SK-N-MC (cell line): ENCODE measurements at regions not wholly inside any gene's neighbourhood (a gene's known extent, or its start where the extent isn't known, plus 50 kb on each side); places are given as distances from the start of the nearest gene placed in this dataset.

Experiments
- EZH2 ChIP-seq: fragments of 200-600 bp; sonication (generic); IDR thresholded peaks from one replicate; pipeline ENCODE4 v1.6.1; 2017; ENCODE audit warnings: antibody characterized with exemption
- FOXP2 ChIP-seq: optimal IDR thresholded peaks from 2 replicates; pipeline ENCODE3; 2011; ENCODE audit warnings: mild to moderate bottlenecking, moderate library complexity; ENCODE audit not compliant: insufficient read depth; ENCODE audit errors: extremely low read length, control extremely low read depth
- POLR2AphosphoS5 ChIP-seq: IDR thresholded peaks from 2 replicates; pipeline ENCODE4 v1.6.1; 2012; ENCODE audit warnings: mild to moderate bottlenecking, low read depth, low read length, borderline replicate concordance

DNA sequence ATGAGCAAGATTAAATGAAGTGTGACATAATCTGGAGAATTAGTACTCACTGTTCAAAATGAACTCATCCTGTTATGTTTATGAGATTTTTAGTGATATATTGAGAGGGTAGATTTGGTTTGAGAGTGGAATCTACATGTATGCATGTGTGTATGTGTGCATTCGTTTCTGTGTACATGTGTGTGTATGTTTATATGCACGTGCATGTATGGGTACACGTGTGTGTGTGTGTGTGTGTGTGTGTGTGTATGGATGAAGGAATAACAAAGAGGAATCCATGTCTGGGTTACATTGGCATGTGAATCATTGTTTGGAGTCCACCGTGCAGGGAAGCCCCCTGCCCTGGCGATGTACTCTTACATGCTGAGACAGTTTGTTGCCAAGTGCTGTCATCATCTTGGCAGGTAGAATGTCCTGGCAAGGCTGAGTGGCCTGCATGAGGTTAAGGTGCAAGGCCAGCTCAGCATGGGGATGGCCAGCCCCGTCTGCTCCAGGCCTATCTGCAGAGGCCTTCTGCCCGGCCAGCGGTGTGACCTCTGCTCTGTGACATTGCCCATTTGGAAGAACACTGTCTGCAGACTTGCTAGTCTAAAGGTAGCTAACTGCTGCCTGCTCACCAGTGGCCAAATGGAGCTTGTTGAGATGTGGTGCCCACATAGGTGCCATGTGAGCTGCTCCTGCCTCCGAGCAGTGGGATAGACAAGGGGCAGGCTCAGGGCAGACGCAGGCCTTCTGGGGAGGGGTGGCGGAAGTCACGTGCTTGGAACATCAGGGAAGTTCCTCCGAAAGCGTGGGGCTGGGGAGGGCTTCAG lies 222.3 kb downstream of the TEX29 start:
- no peak for TF ChIP-seq EZH2
- no peak for TF ChIP-seq POLR2AphosphoS5
- no peak for TF ChIP-seq FOXP2
